Omental fat pad (tissue), 3 donors: ENCODE measurements at regions not wholly inside any gene's neighbourhood (a gene's known extent, or its start where the extent isn't known, plus 50 kb on each side); places are given as distances from the start of the nearest gene placed in this dataset.

Experiments
- ATAC-seq: fragments of 150-250 bp; one replicate; pipeline ENCODE4 v1.9.1; 2016; ENCODE audit warnings: mild to moderate bottlenecking, moderate library complexity; ENCODE audit not compliant: low FRiP score
- DNase-seq: peaks from one replicate; pipeline ENCODE4 v3.0.0-alpha.2; 2019; ENCODE audit warnings: low spot score
- CTCF ChIP-seq, 3 donors: fragments of 450-650 bp; IDR thresholded peaks; one replicate each; pipeline ENCODE4 v1.5.1; 2016 to 2017; ENCODE audit warnings: antibody characterized with exemption in 3 of 3, mild to moderate bottlenecking in 3 of 3, moderate library complexity in 2 of 3

- TF ChIP-seq CTCF (IDR thresholded peaks at IDR 0.05), result no peak
- ATAC-seq (no peak), DNase-seq (no peak)
Observed at GRCh38 chr3:22933841-22934116, 269.3 kb upstream of the UBE2E2 start.

GRCh38 chr3:22935040-22935439 lies 268.1 kb upstream of the UBE2E2 start:
- ATAC-seq (no peak), DNase-seq (no peak)
- TF ChIP-seq CTCF (IDR thresholded peaks at IDR 0.05), result no peak

- ATAC-seq, result no peak
- TF ChIP-seq CTCF (IDR thresholded peaks at IDR 0.05), result no peak
- no peak for DNase-seq
Observed at GRCh38 chr3:22937536-22937935, 265.6 kb upstream of the UBE2E2 start.

GRCh38 chr3:22938739-22939138 lies 264.4 kb upstream of the UBE2E2 start:
- no peak for DNase-seq
- no peak for ATAC-seq
- TF ChIP-seq CTCF (IDR thresholded peaks at IDR 0.05), result no peak

- ATAC-seq (no peak), DNase-seq (no peak)
- no peak for TF ChIP-seq CTCF (IDR thresholded peaks at IDR 0.05)
Observed at GRCh38 chr3:22939349-22939748, 263.8 kb upstream of the UBE2E2 start.

- ATAC-seq, result no peak
- TF ChIP-seq CTCF (IDR thresholded peaks at IDR 0.05), result no peak
- no peak for DNase-seq
Observed at GRCh38 chr3:22940285-22940684, 262.8 kb upstream of the UBE2E2 start.

- TF ChIP-seq CTCF (IDR thresholded peaks at IDR 0.05), result no peak
- ATAC-seq (no peak), DNase-seq (no peak)
Observed at GRCh38 chr3:22942981-22943380, 260.1 kb upstream of the UBE2E2 start.
